Kasumi-1 (cell line): ENCODE measurements at regions not wholly inside any gene's neighbourhood (a gene's known extent, or its start where the extent isn't known, plus 50 kb on each side); places are given as distances from the start of the nearest gene placed in this dataset.
"Not testable (repeated sequence)": the region's sequence is repeated elsewhere in the genome, so short reads cannot be mapped to it uniquely, and the experiment has no call there.

Source experiments
- DNase-seq, 2 experiments: peaks; one replicate each; lab custom pipeline; 2025; lab: John Stamatoyannopoulos, UW

DNA sequence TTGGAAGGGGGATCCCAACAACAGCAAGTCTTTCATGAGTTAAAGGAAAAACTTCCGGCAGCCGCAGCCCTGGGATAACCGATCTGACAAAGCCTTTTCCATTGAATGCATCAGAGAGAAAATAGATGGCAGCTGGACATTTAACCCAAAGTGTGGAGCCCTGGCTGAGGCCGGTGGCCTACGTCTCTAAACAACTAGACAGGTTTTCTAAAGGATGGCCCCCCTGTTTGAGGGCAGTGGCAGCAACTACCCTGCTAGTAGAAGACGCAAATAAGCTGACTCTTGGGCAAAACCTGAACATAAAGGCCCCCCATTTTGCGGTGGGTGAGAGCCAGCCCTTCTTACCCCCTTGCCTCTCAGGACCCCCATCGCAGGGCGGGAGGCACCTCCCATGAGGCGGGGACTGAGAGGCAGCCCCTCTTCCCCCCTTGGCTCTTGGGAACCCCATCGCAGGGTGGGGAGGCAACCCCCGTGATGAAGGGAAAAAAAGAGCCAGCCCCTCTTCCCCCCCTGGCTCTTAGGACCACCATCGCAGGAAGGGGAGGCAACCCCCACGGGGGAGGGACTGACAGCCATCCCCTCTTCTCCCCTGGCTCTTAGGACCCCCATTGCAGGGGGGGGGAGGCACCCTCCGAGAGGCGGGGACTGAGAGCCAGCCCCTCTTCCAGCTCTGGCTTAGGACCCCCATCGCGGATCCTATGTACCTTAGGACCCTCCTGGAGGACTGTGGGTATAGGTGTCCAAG is 2422.9 kb upstream of the PCDH20 start:
- no peak for DNase-seq

DNA sequence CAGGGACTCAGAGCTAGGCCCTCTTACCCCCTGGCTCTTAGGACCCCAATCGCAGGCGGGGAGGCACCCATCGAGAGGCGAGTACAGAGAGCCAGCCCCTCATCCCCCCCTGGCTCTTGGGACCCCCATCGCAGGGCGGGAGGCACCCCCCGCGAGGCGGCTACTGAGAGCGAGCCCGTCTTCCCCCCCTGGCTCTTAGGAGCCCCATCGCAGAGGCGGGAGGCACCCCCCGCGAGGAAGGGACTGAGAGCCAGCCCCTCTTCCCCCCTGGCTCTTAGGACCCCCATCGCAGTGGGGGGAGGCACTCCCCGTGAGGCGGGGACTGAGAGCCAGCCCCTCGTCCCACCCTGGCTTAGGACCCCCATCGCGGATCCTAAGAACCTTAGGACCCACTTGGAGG is 2422.1 kb upstream of the PCDH20 start:
- not testable (repeated sequence) for DNase-seq

DNA sequence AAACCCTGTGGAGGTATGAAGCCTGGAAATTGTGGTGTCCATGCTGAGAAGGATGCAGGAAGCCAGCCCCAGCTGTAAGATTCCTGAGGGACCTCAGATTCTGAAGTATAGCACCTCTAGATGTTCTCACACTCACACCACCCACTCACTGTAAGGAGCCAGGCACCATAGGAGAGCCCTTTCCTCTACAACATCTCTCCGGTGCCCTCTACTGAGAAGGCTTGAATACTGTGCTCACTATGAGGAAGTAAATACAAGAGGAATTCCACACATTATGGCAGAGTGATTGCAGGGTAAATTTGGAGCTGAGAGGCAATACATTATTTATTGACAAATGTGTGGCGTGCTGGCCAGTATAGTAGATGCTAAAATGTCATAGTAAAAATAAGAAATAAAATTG is 2414.0 kb upstream of the PCDH20 start:
- DNase-seq: not testable (repeated sequence)

- not testable (repeated sequence) for DNase-seq
Measured at GRCh38 chr13:63821785-63822184, 2406.1 kb upstream of the PCDH20 start.

GRCh38 chr13:63811428-63812004 is 2395.9 kb upstream of the PCDH20 start:
- DNase-seq: not testable (repeated sequence)

GRCh38 chr13:63791134-63791533 is 2375.5 kb upstream of the PCDH20 start:
- DNase-seq: not testable (repeated sequence)

DNA sequence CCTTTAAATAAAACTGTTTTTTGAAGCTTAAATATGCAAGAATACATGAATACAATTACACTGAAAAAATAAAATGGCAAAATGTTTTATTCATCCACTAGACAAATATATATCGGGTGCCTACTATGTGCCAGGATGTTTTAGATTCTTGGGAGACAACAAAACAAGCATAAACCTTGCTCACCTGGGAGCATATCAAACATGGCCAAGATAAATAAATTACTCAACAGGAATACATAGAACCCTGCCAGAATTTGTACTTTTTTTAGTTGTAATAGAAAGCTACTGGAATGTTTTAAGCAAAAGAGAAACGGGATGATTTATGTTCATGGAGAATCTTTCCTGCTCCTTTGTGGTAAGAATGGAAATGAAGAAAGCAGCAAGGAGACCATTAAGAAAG is 2358.5 kb upstream of the PCDH20 start:
- no peak for DNase-seq

GRCh38 chr13:63773476-63773875 is 2357.8 kb upstream of the PCDH20 start:
- no peak for DNase-seq

GRCh38 chr13:63757683-63758082 is 2342.0 kb upstream of the PCDH20 start:
- not testable (repeated sequence) for DNase-seq

DNA sequence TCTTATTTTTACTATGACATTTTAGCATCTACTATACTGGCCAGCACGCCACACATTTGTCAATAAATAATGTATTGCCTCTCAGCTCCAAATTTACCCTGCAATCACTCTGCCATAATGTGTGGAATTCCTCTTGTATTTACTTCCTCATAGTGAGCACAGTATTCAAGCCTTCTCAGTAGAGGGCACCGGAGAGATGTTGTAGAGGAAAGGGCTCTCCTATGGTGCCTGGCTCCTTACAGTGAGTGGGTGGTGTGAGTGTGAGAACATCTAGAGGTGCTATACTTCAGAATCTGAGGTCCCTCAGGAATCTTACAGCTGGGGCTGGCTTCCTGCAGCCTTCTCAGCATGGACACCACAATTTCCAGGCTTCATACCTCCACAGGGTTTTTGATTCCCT is 2334.2 kb upstream of the PCDH20 start:
- DNase-seq: not testable (repeated sequence)

DNA sequence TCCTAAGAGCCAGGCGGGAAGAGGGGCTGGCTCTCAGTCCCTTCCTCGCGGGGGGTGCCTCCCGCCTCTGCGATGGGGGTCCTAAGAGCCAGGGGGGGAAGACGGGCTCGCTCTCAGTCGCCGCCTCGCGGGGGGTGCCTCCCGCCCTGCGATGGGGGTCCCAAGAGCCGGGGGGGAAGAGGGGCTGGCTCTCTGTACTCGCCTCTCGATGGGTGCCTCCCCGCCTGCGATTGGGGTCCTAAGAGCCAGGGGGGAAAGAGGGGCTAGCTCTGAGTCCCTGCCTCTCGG is 2326.1 kb upstream of the PCDH20 start:
- not testable (repeated sequence) for DNase-seq

GRCh38 chr13:63741029-63741813 is 2325.6 kb upstream of the PCDH20 start:
- no peak for DNase-seq

- DNase-seq: not testable (repeated sequence)
Measured at GRCh38 chr13:63739112-63739735, 2323.6 kb upstream of the PCDH20 start.

- DNase-seq: no peak
Measured at GRCh38 chr13:63737418-63737817, 2321.8 kb upstream of the PCDH20 start.

- no peak for DNase-seq
Measured at GRCh38 chr13:63731896-63732295, 2316.2 kb upstream of the PCDH20 start.

DNA sequence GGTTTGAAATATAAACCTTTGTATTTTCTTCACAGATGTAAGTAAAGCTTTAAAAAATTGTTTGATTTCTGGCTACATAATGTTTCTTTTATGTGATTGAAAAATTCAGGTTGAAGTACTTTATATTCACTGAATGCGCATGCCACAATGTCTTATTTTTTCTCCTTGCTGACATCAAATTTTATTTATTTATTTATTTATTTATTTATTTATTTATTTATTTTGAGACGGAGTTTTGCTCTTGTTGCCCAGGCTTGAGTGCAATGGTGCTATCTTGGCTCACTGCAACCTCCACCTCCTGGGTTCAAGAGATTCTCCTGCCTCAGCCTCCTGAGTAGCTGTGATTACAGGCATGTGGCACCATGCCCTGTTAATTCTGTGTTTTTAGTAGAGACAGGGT is 2296.5 kb upstream of the PCDH20 start:
- DNase-seq: not testable (repeated sequence)

DNA sequence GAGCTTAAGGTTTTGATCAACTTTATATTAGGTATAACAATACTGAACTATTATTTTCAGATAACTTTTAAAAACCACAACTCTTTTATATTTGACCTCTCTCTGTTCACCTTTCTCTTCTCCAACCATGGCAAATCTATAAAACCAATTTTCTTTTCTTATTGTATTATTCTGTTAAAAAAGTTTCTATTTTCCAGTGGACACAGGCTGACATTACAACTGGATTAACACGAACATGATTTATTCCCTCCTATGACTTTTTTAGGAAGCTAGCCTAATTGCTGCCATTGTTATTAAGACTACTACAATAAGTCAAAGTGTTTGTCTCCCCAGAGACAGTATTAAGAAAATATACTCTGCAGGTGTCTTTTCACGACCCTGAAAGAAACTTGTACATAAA is 2291.1 kb upstream of the PCDH20 start:
- DNase-seq: no peak

GRCh38 chr13:63704521-63704920 is 2288.9 kb upstream of the PCDH20 start:
- no peak for DNase-seq

DNA sequence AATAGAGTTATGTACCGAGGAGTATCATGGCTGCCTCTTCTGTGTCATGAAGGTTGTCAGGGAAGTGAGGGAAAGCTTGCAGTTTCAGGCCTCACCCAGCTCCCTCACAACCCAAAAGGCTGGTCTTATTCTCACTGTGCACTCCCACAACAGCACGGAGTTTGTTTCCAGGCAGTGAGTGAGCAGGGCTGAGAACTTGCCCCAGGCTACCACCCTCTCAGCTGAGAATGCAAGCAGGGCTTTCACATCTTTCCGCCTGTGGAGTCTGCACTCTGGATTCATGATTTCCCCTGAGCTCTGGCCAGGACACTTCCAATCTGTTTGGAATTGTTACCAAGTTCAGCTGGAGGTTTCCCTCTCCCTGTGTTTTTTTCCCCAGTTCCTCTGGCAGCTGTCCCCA is 2284.7 kb upstream of the PCDH20 start:
- no peak for DNase-seq

DNA sequence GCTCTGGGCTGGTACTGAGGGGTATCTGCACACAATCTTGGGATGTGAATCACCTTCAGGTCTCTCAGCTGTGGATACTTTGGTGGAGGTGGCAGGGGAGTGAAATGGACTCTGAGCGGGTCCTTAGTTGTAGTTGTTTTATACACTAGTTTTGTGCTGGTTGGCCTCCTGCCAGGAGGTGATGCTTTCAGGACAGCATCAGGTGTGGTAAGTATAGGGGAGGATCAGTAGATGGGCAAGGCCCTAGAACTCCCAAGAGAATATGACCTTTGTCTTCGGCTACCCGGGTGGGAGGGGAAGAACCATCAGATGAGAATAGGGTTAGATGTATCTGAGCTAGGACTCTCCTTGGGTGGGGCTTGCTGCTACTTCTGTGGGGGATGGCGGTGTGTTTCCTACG is 2284.3 kb upstream of the PCDH20 start:
- no peak for DNase-seq

- DNase-seq: no peak
Measured at GRCh38 chr13:63696055-63696454, 2280.4 kb upstream of the PCDH20 start.

- no peak for DNase-seq
Measured at GRCh38 chr13:63693696-63694095, 2278.0 kb upstream of the PCDH20 start.

GRCh38 chr13:63691474-63691873 is 2275.8 kb upstream of the PCDH20 start:
- DNase-seq: peak; percentile 5 to 8
